ENCODE measurements at regions not wholly inside any gene's neighbourhood (a gene's known extent, or its start where the extent isn't known, plus 50 kb on each side); places are given as distances from the start of the nearest gene placed in this dataset.

- Histone ChIP-seq H3K9me3 (ENCODE audit: control insufficient read depth, low read length) (no peaks in the 10 kb centered on the region), H2AK5ac (ENCODE audit: low read length, severe bottlenecking) (no peak overlapping the region), H2AFZ (ENCODE audit: low read depth, low read length) (no peak overlapping the region), H3K4ac (ENCODE audit: low read depth in 1 of 2, low read length in 2 of 2) (no peak overlapping the region), H3K4me1 (ENCODE audit: control insufficient read depth, insufficient read depth, low read depth, low read length) (no peaks in the 10 kb centered on the region), H3K79me1 (replicated peaks; ENCODE audit: low read length, poor library complexity, severe bottlenecking) (no peaks in the 10 kb centered on the region), H3K4me2 (ENCODE audit: low read length, poor library complexity, severe bottlenecking) (no peak overlapping the region), H4K91ac (ENCODE audit: low read length) (no peak overlapping the region), H3K14ac (ENCODE audit: low read length in 2 of 2) (no peak overlapping the region), H2BK5ac (ENCODE audit: low read depth, low read length, poor library complexity, severe bottlenecking) (no peak overlapping the region), H3K36me3 (ENCODE audit: control insufficient read depth in 1 of 2, insufficient read depth in 2 of 2, low read depth in 1 of 2, low read length in 2 of 2) (no peaks in the 10 kb centered on the region), H2BK120ac (ENCODE audit: low read depth, low read length) (no peak overlapping the region), H3K27ac (ENCODE audit: low read length, poor library complexity, severe bottlenecking) (no peak overlapping the region), H3K4me3 (ENCODE audit: insufficient read depth in 1 of 2, low read depth in 1 of 2, low read length in 2 of 2) (no peak overlapping the region), H3K27me3 (ENCODE audit: control insufficient read depth in 1 of 2, insufficient read depth in 1 of 2, low read length in 2 of 2) (no peaks in the 10 kb centered on the region), H2BK15ac (ENCODE audit: low read depth, poor library complexity, severe bottlenecking) (no peak overlapping the region), H3K23ac (ENCODE audit: low read length in 2 of 2) (no peak overlapping the region), H2BK12ac (ENCODE audit: low read length in 2 of 2) (peak overlapping the region in 1 of 2 experiments; percentile 73), H4K8ac (ENCODE audit: low read length) (no peak overlapping the region), H3K9ac (ENCODE audit: low read length) (no peak overlapping the region), H3K18ac (ENCODE audit: low read depth in 1 of 2, low read length in 2 of 2) (peak overlapping the region in 1 of 2 experiments; percentile 70)
- DNase-seq, result no peak
- WGBS, result 94% methylated on average over 5 of the region's 5 CpGs
Observed at GRCh38 chr5:23024470-23024869, 171.3 kb upstream of the CDH12 start.

DNA sequence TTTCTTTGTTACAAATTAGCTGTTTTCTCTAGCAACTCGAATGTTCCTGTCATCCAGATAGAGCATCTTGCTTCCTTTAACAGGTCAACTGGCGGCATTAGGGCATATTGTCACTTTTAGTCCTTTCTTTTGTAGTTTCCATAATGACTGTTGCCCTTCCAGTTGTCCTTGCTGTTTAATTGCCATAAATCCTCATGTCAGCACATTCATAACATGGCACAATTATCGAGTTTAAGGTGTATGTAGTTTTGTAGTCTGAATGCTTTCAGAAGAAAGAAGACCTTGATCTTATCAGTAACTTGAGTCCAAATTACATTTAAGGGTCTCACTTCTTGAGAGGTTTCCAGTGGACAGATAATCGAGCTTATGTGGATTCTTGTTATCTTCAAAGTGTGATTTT lies 161.7 kb upstream of the CDH12 start:
- H3K4me3 ChIP-seq (ENCODE audit: insufficient read depth in 1 of 2, low read depth in 1 of 2, low read length in 2 of 2), result no peak overlapping the region
- H3K4ac ChIP-seq (ENCODE audit: low read depth in 1 of 2, low read length in 2 of 2), result no peak overlapping the region
- H4K8ac ChIP-seq (ENCODE audit: low read length), result no peak overlapping the region
- H2BK12ac ChIP-seq (ENCODE audit: low read length in 2 of 2), result no peak overlapping the region
- H2AK5ac ChIP-seq (ENCODE audit: low read length, severe bottlenecking), result no peak overlapping the region
- H3K18ac ChIP-seq (ENCODE audit: low read depth in 1 of 2, low read length in 2 of 2), result no peak overlapping the region
- no peak overlapping the region for H2BK5ac ChIP-seq (ENCODE audit: low read depth, low read length, poor library complexity, severe bottlenecking)
- H4K91ac ChIP-seq (ENCODE audit: low read length), result no peak overlapping the region
- no peak overlapping the region for H3K9ac ChIP-seq (ENCODE audit: low read length)
- no peak overlapping the region for H3K27ac ChIP-seq (ENCODE audit: low read length, poor library complexity, severe bottlenecking)
- no peak overlapping the region for H3K14ac ChIP-seq (ENCODE audit: low read length in 2 of 2)
- no peak overlapping the region for H2BK120ac ChIP-seq (ENCODE audit: low read depth, low read length)
- no peaks in the 10 kb centered on the region for H3K79me1 ChIP-seq (replicated peaks; ENCODE audit: low read length, poor library complexity, severe bottlenecking)
- H3K27me3 ChIP-seq (ENCODE audit: control insufficient read depth in 1 of 2, insufficient read depth in 1 of 2, low read length in 2 of 2), result no peaks in the 10 kb centered on the region
- no peaks in the 10 kb centered on the region for H3K9me3 ChIP-seq (ENCODE audit: control insufficient read depth, low read length)
- no peak overlapping the region for H2BK15ac ChIP-seq (ENCODE audit: low read depth, poor library complexity, severe bottlenecking)
- no peak overlapping the region for H3K23ac ChIP-seq (ENCODE audit: low read length in 2 of 2)
- 80% methylated on average over 2 of the region's 4 CpGs for WGBS
- no peak overlapping the region for H3K4me2 ChIP-seq (ENCODE audit: low read length, poor library complexity, severe bottlenecking)
- H2AFZ ChIP-seq (ENCODE audit: low read depth, low read length), result no peak overlapping the region
- no peak for DNase-seq
- no peaks in the 10 kb centered on the region for H3K36me3 ChIP-seq (ENCODE audit: control insufficient read depth in 1 of 2, insufficient read depth in 2 of 2, low read depth in 1 of 2, low read length in 2 of 2)
- H3K4me1 ChIP-seq (ENCODE audit: control insufficient read depth, insufficient read depth, low read depth, low read length), result no peaks in the 10 kb centered on the region

- Histone ChIP-seq H4K91ac (ENCODE audit: low read length) (no peak overlapping the region), H3K23ac (ENCODE audit: low read length in 2 of 2) (no peak overlapping the region), H2BK15ac (ENCODE audit: low read depth, poor library complexity, severe bottlenecking) (no peak overlapping the region), H3K9ac (ENCODE audit: low read length) (peak overlapping the region; percentile 87), H4K8ac (ENCODE audit: low read length) (no peak overlapping the region), H3K79me1 (replicated peaks; ENCODE audit: low read length, poor library complexity, severe bottlenecking) (no peaks in the 10 kb centered on the region), H3K27me3 (ENCODE audit: control insufficient read depth in 1 of 2, insufficient read depth in 1 of 2, low read length in 2 of 2) (no peaks in the 10 kb centered on the region), H2AK5ac (ENCODE audit: low read length, severe bottlenecking) (no peak overlapping the region), H2BK12ac (ENCODE audit: low read length in 2 of 2) (no peak overlapping the region), H2BK120ac (ENCODE audit: low read depth, low read length) (no peak overlapping the region), H3K4me3 (ENCODE audit: insufficient read depth in 1 of 2, low read depth in 1 of 2, low read length in 2 of 2) (peak overlapping the region in 1 of 2 experiments; percentile 78), H3K9me3 (ENCODE audit: control insufficient read depth, low read length) (no peaks in the 10 kb centered on the region), H3K14ac (ENCODE audit: low read length in 2 of 2) (no peak overlapping the region), H3K4me2 (ENCODE audit: low read length, poor library complexity, severe bottlenecking) (no peak overlapping the region), H3K18ac (ENCODE audit: low read depth in 1 of 2, low read length in 2 of 2) (no peak overlapping the region), H3K4ac (ENCODE audit: low read depth in 1 of 2, low read length in 2 of 2) (no peak overlapping the region), H2BK5ac (ENCODE audit: low read depth, low read length, poor library complexity, severe bottlenecking) (no peak overlapping the region), H3K27ac (ENCODE audit: low read length, poor library complexity, severe bottlenecking) (no peak overlapping the region), H3K36me3 (ENCODE audit: control insufficient read depth in 1 of 2, insufficient read depth in 2 of 2, low read depth in 1 of 2, low read length in 2 of 2) (no peaks in the 10 kb centered on the region), H2AFZ (ENCODE audit: low read depth, low read length) (no peak overlapping the region), H3K4me1 (ENCODE audit: control insufficient read depth, insufficient read depth, low read depth, low read length) (no peaks in the 10 kb centered on the region)
- DNase-seq, result no peak
- 100% methylated on average over 1 of the region's 1 CpG for whole genome bisulfite sequencing
Observed at GRCh38 chr5:23014266-23014665, 161.1 kb upstream of the CDH12 start.

DNA sequence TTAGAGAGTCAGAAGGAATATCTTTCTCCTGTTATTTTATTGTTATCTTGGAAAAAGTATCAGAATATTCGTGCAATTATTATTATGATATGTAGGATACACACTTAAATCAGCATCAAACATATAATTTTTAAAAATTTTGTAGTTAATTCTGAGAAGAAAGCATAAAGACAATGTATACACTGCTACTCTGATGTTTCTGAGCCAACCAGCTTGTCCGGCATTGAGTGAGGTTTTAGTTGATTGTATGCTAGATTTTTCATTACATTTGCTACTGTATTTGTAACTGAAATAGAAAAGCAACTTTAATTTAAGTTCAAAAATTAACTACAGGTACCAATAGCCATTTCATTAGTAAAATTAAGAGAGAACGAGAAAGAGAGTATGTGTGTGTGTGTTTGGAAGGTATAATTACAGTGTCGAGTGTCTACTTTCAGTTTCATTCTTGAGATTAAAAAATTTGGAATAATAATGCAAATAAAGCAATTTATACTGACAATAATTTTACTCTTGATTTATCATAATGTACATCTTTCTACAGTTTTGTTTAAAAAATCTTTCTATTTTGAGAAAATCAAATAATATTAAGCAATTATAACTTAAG lies 160.4 kb upstream of the CDH12 start:
- Histone ChIP-seq H3K4me3 (ENCODE audit: insufficient read depth in 1 of 2, low read depth in 1 of 2, low read length in 2 of 2) (peak overlapping the region in 1 of 2 experiments; percentile 78), H3K23ac (ENCODE audit: low read length in 2 of 2) (no peak overlapping the region), H3K14ac (ENCODE audit: low read length in 2 of 2) (no peak overlapping the region), H3K18ac (ENCODE audit: low read depth in 1 of 2, low read length in 2 of 2) (no peak overlapping the region), H4K8ac (ENCODE audit: low read length) (no peak overlapping the region), H2AFZ (ENCODE audit: low read depth, low read length) (no peak overlapping the region), H2BK15ac (ENCODE audit: low read depth, poor library complexity, severe bottlenecking) (no peak overlapping the region), H3K9me3 (ENCODE audit: control insufficient read depth, low read length) (no peaks in the 10 kb centered on the region), H3K27me3 (ENCODE audit: control insufficient read depth in 1 of 2, insufficient read depth in 1 of 2, low read length in 2 of 2) (no peaks in the 10 kb centered on the region), H3K36me3 (ENCODE audit: control insufficient read depth in 1 of 2, insufficient read depth in 2 of 2, low read depth in 1 of 2, low read length in 2 of 2) (no peaks in the 10 kb centered on the region), H2BK120ac (ENCODE audit: low read depth, low read length) (no peak overlapping the region), H2BK12ac (ENCODE audit: low read length in 2 of 2) (no peak overlapping the region), H3K4ac (ENCODE audit: low read depth in 1 of 2, low read length in 2 of 2) (no peak overlapping the region), H3K9ac (ENCODE audit: low read length) (peak overlapping the region; percentile 87), H2BK5ac (ENCODE audit: low read depth, low read length, poor library complexity, severe bottlenecking) (no peak overlapping the region), H2AK5ac (ENCODE audit: low read length, severe bottlenecking) (no peak overlapping the region), H3K4me2 (ENCODE audit: low read length, poor library complexity, severe bottlenecking) (no peak overlapping the region), H4K91ac (ENCODE audit: low read length) (no peak overlapping the region), H3K27ac (ENCODE audit: low read length, poor library complexity, severe bottlenecking) (no peak overlapping the region), H3K79me1 (replicated peaks; ENCODE audit: low read length, poor library complexity, severe bottlenecking) (no peaks in the 10 kb centered on the region), H3K4me1 (ENCODE audit: control insufficient read depth, insufficient read depth, low read depth, low read length) (no peaks in the 10 kb centered on the region)
- WGBS, result 100% methylated on average over 2 of the region's 4 CpGs
- peak; percentile 21 for DNase-seq

All from mesenchymal stem cell (in vitro differentiated cells and primary cell).